ENCODE measurements at regions not wholly inside any gene's neighbourhood (a gene's known extent, or its start where the extent isn't known, plus 50 kb on each side); places are given as distances from the start of the nearest gene placed in this dataset.

GRCh38 chr3:31254483-31254882 is 278.2 kb upstream of the STT3B start:
- peak; percentile 53 for DNase-seq

- no peak for DNase-seq
These were observed 277.6 kb upstream of the STT3B start for GRCh38 chr3:31255007-31255581.

GRCh38 chr3:31262201-31262600 is 270.5 kb upstream of the STT3B start:
- no peak for DNase-seq

- no peak for DNase-seq
These were observed 268.8 kb upstream of the STT3B start for GRCh38 chr3:31263897-31264296.

- DNase-seq: no peak
These were observed 266.9 kb upstream of the STT3B start for GRCh38 chr3:31265646-31266428.

GRCh38 chr3:31268868-31269267 is 263.9 kb upstream of the STT3B start:
- DNase-seq: no peak

GRCh38 chr3:31270010-31270409 is 262.7 kb upstream of the STT3B start:
- no peak for DNase-seq

- no peak for DNase-seq
These were observed 258.2 kb upstream of the STT3B start for GRCh38 chr3:31274326-31275024.

GRCh38 chr3:31275038-31275572 is 257.6 kb upstream of the STT3B start:
- DNase-seq: no peak

GRCh38 chr3:31275583-31275982 is 257.1 kb upstream of the STT3B start:
- DNase-seq: no peak

- no peak for DNase-seq
These were observed 255.1 kb upstream of the STT3B start for GRCh38 chr3:31277582-31277981.

GRCh38 chr3:31278532-31278931 is 254.2 kb upstream of the STT3B start:
- no peak for DNase-seq

- DNase-seq: no peak
These were observed 247.9 kb upstream of the STT3B start for GRCh38 chr3:31284776-31285175.

GRCh38 chr3:31285833-31286486 is 246.8 kb upstream of the STT3B start:
- no peak for DNase-seq

GRCh38 chr3:31288224-31288623 is 244.5 kb upstream of the STT3B start:
- DNase-seq: no peak

- no peak for DNase-seq
These were observed 244.1 kb upstream of the STT3B start for GRCh38 chr3:31288641-31289100.

GRCh38 chr3:31289584-31289983 is 243.1 kb upstream of the STT3B start:
- no peak for DNase-seq

GRCh38 chr3:31290046-31290445 is 242.7 kb upstream of the STT3B start:
- no peak for DNase-seq

- DNase-seq: no peak
These were observed 240.9 kb upstream of the STT3B start for GRCh38 chr3:31291818-31292217.

GRCh38 chr3:31294430-31295149 is 238.1 kb upstream of the STT3B start:
- no peak for DNase-seq

- DNase-seq: peak; percentile 17
These were observed 237.5 kb upstream of the STT3B start for GRCh38 chr3:31295150-31295765.

GRCh38 chr3:31297726-31298298 is 234.9 kb upstream of the STT3B start:
- no peak for DNase-seq
